Activated CD4-positive, alpha-beta memory T cell treated with anti-CD3 and anti-CD28 coated beads for 36 hours (primary cell): ENCODE measurements at regions not wholly inside any gene's neighbourhood (a gene's known extent, or its start where the extent isn't known, plus 50 kb on each side); places are given as distances from the start of the nearest gene placed in this dataset.

Source experiments
- CTCF ChIA-PET: fragments of 350-600 bp; sonication (Branson Sonifier 250); formaldehyde crosslinking; loops from one replicate; lab custom pipeline; 2021; ENCODE audit warnings: antibody characterized with exemption, inconsistent platforms; lab: Charles Lee
- POLR2A ChIA-PET: fragments of 350-600 bp; sonication (Branson Sonifier 250); formaldehyde crosslinking; loops from one replicate; lab custom pipeline; 2021; ENCODE audit warnings: antibody characterized with exemption; lab: Charles Lee
- DNase-seq: peaks from one replicate; pipeline ENCODE4 v3.0.0-alpha.2; 2020
- H3K27ac Mint-ChIP-seq: one replicate; pipeline ENCODE4 v1.8.0; 2021; ENCODE audit warnings: mixed read lengths
- H3K27me3 Mint-ChIP-seq: one replicate; pipeline ENCODE4 v1.8.0; 2021; ENCODE audit warnings: mixed read lengths
- H3K36me3 Mint-ChIP-seq: one replicate; pipeline ENCODE4 v1.8.0; 2021; ENCODE audit warnings: mixed read lengths
- H3K4me1 Mint-ChIP-seq: one replicate; pipeline ENCODE4 v1.8.0; 2021; ENCODE audit warnings: low read depth, mixed read lengths
- H3K4me3 Mint-ChIP-seq: one replicate; pipeline ENCODE4 v1.8.0; 2021; ENCODE audit warnings: mild to moderate bottlenecking, mixed read lengths
- H3K9me3 Mint-ChIP-seq: one replicate; pipeline ENCODE4 v1.8.0; 2021; ENCODE audit warnings: mixed read lengths
- intact Hi-C: fragments of 100-400 bp; cut with micrococcal nuclease; formaldehyde crosslinking; loops from one replicate; pipeline ENCODE4 v1.15.1; 2023

DNA sequence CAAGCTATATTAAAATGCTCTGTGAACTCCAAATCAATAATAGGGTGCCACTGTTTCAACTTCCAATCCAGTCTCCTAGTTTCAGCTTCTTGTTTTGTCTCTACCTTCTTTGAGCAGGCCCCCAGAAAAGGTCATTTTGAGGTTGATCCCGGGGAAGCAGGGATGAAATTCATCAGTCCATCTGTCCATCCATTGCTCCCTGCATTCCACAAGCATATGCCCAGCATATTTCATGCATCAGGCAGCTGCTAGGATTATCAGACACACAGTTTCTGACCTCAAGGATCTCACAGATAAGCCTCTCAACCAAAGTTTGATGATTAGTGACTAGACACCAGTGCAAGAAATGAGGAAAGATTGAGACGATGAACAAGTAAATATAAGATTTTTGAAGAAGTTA, 186.6 kb upstream of the PDE1C start:
- intact Hi-C loops = no loop called here
- no peak for DNase-seq
- no peaks in the 10 kb centered on the region for H3K4me1 Mint-ChIP-seq
- ChIA-PET POLR2A (no interaction called here), CTCF (interaction anchor here (0.9 kb wide), 1 partner anchor 46 kb away, joined by 3 read pairs; no protein-coding TSS in a partner anchor)
- H3K27me3 Mint-ChIP-seq = no peaks in the 10 kb centered on the region
- H3K4me3 Mint-ChIP-seq = no peak overlapping the region
- H3K9me3 Mint-ChIP-seq = no peaks in the 10 kb centered on the region
- no peaks in the 10 kb centered on the region for H3K36me3 Mint-ChIP-seq
- no peak overlapping the region for H3K27ac Mint-ChIP-seq

DNA sequence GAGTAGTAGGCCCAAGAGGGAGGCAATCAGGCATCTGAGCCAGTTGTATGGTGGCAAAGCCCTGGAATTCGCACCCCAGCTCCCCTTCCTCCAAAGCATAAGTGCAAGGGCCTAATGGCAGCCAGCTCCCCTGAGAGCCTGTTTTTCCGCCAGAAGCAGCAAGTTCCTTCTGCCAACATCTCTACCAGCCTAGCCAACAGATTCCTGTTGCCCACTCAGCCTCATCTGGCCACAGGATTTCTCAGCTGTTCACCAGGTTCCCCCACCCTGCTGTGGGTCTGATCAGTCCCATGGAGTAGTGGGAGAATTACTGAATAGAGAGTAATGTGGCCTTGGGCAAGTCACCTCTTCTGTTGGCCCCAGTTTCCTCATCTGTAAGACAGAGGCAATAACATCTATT, 186.2 kb upstream of the PDE1C start:
- H3K4me1 Mint-ChIP-seq = no peaks in the 10 kb centered on the region
- CTCF ChIA-PET = interaction anchor here (0.9 kb wide), 1 partner anchor 46 kb away, joined by 3 read pairs; no protein-coding TSS in a partner anchor
- no peaks in the 10 kb centered on the region for H3K36me3 Mint-ChIP-seq
- POLR2A ChIA-PET = no interaction called here
- H3K27me3 Mint-ChIP-seq = no peaks in the 10 kb centered on the region
- intact Hi-C loops = no loop called here
- H3K27ac Mint-ChIP-seq = no peak overlapping the region
- no peaks in the 10 kb centered on the region for H3K9me3 Mint-ChIP-seq
- no peak overlapping the region for H3K4me3 Mint-ChIP-seq
- DNase-seq = no peak

DNA sequence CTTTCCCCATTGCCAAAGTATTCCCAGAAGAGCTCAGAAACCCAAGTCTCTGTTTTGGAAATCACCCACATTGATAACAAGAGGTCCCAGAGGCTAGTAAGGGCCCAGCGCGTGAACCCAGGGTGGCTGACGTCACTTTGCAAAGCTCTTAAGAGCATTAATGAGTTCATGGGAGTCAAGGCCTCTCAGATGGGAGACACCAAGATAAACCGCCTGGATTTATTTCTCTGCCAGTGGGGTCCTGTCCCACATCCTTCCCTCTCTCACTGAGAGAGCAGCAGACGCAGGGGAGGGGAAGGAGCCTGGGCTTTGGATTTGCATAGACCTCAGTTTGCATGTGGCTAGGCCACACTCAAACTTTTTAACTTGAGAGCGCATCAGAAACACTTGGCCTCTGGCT, 184.8 kb upstream of the PDE1C start:
- Mint-ChIP-seq H3K4me1 (no peaks in the 10 kb centered on the region), H3K27ac (no peak overlapping the region), H3K9me3 (no peaks in the 10 kb centered on the region), H3K4me3 (no peak overlapping the region), H3K27me3 (no peaks in the 10 kb centered on the region), H3K36me3 (no peaks in the 10 kb centered on the region)
- DNase-seq = no peak
- ChIA-PET CTCF (interaction anchor here (0.5 kb wide), 1 partner anchor 16 kb away, joined by 3 read pairs; no protein-coding TSS in a partner anchor), POLR2A (no interaction called here)
- intact Hi-C loops = no loop called here

DNA sequence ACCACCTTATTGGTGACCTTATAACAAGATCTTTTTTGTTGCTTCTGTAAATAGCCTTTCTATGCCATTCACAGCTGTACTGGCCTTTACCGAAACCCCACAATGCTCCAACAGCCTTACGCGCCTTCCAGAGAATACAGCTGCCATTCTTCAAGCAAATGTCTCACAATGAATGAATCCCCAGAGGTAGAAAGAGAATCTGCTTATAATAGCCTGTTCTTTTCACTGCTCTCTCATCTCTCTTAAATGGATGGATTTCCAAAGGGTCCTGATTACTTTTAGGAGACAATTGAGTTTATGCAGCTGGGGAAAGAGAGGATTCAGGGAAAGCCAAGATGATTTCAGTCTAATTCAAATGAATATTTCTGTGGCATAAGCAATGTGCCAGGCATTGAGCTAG, 183.1 kb upstream of the PDE1C start:
- ChIA-PET CTCF (no interaction called here), POLR2A (no interaction called here)
- Mint-ChIP-seq H3K27ac (no peak overlapping the region), H3K27me3 (no peaks in the 10 kb centered on the region), H3K36me3 (no peaks in the 10 kb centered on the region), H3K4me1 (no peaks in the 10 kb centered on the region), H3K4me3 (no peak overlapping the region), H3K9me3 (no peaks in the 10 kb centered on the region)
- DNase-seq = no peak
- intact Hi-C loops = no loop called here

DNA sequence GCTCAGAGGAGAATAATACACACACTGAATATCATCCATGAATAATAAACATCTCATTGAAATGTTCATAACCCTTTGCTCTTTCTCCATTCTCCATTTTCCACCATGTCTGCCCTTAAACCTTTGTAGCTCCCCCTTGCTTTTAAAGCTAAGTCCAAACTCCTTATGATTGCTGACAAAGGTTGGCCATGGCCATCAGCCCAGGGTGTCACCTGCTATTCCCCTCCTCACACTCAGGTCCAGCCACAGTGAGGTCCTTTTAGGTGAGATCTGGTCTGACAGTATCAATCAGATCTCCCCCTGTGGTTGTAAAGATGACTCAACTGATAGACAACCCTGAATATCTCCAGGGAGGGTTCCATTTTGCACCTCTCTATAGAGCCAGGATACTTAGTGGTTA, 181.5 kb upstream of the PDE1C start:
- Mint-ChIP-seq H3K4me3 (no peak overlapping the region), H3K27me3 (no peaks in the 10 kb centered on the region), H3K36me3 (no peaks in the 10 kb centered on the region), H3K4me1 (no peaks in the 10 kb centered on the region), H3K9me3 (no peaks in the 10 kb centered on the region), H3K27ac (no peak overlapping the region)
- POLR2A ChIA-PET = no interaction called here
- intact Hi-C loops = no loop called here
- DNase-seq = no peak
- CTCF ChIA-PET = no interaction called here

DNA sequence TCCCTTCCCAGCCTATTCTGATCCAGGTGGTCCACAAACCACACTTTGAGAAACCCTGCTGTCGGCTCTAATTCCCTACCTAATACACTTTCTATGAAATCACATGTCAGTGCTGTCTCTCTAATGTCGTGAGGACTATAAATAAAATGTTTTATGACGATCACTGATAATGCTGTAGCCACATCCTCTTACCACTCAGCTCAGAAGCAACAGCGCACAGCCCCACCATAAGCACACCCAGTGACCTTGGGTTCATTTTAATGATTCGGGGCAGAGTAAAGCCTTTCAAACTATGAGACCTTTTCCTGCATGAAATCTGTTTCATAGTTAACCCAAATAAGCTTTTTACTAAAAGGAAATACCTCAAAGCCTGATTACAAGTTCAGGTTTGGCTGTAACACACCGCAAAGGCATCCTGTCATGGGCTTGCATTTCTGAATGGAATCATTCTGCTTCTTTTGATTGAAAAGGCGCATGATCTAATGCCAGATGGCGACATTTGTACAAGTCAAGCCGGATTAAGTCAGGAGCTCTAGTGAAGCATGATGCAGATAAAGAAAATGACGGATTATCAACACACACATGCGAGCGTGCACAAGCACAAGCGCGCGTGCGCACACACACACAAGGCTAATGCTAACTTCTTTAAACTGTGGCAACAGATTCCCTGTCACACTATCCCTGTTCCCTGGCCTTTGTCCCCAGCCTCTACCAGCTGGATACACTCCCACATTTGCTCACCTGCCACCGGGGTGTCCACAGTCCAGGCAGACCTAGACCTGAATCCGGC, 180.5 kb upstream of the PDE1C start:
- H3K4me1 Mint-ChIP-seq = no peaks in the 10 kb centered on the region
- CTCF ChIA-PET = no interaction called here
- H3K27ac Mint-ChIP-seq = no peak overlapping the region

DNA sequence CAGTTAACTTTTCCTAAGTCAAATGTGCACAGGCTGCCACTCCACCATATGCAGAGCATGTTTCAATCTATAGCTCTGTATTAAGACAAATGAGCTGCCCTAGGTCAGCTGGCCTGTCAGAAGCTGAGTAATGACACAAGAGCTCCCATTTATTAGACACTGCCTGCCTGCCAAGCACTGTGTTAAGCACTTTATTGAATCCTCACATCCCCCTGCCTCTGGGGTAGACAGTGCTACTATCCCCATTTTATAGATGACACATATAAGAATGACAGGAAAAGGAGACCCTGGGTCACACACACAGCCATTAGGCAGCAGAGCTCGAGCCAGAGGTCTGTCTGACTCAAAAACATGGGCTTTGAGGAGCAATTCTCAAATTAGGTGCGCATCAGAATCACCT, 179.8 kb upstream of the PDE1C start:
- Mint-ChIP-seq H3K27me3 (no peaks in the 10 kb centered on the region), H3K27ac (no peak overlapping the region)
- CTCF ChIA-PET = no interaction called here

More for the DNA sequence above, 180.5 kb upstream of the PDE1C start:
- H3K4me3 Mint-ChIP-seq = no peak overlapping the region
- H3K27me3 Mint-ChIP-seq = no peaks in the 10 kb centered on the region
- intact Hi-C loops = no loop called here
- POLR2A ChIA-PET = no interaction called here
- no peaks in the 10 kb centered on the region for H3K9me3 Mint-ChIP-seq
- no peaks in the 10 kb centered on the region for H3K36me3 Mint-ChIP-seq
- no peak for DNase-seq

DNA sequence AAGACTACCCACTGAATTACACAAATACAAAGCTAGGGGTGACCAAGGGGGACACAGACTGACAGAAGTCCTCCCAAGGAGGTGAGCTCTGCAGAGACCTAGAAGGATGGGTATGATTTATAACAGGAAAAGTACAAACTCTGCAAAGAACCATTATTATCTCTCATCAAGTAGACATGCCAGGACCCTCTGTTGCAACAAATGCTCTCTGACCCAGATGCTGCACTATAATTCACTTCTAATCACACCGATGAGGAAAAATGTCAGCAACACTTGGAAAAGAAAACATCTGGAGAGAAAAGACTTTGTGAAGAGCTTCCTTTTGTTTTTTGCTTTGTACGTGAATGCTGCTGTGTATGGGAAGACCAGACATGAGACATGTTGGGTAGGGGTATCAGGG, 178.3 kb upstream of the PDE1C start:
- Mint-ChIP-seq H3K36me3 (no peaks in the 10 kb centered on the region), H3K27me3 (no peaks in the 10 kb centered on the region), H3K9me3 (no peaks in the 10 kb centered on the region), H3K27ac (no peak overlapping the region), H3K4me1 (no peaks in the 10 kb centered on the region), H3K4me3 (no peak overlapping the region)
- intact Hi-C loops = no loop called here
- DNase-seq = no peak
- ChIA-PET POLR2A (no interaction called here), CTCF (no interaction called here)

More for the DNA sequence above, 179.8 kb upstream of the PDE1C start:
- Mint-ChIP-seq H3K9me3 (no peaks in the 10 kb centered on the region), H3K36me3 (no peaks in the 10 kb centered on the region), H3K4me1 (no peaks in the 10 kb centered on the region), H3K4me3 (no peak overlapping the region)
- POLR2A ChIA-PET = no interaction called here
- no peak for DNase-seq
- intact Hi-C loops = no loop called here

DNA sequence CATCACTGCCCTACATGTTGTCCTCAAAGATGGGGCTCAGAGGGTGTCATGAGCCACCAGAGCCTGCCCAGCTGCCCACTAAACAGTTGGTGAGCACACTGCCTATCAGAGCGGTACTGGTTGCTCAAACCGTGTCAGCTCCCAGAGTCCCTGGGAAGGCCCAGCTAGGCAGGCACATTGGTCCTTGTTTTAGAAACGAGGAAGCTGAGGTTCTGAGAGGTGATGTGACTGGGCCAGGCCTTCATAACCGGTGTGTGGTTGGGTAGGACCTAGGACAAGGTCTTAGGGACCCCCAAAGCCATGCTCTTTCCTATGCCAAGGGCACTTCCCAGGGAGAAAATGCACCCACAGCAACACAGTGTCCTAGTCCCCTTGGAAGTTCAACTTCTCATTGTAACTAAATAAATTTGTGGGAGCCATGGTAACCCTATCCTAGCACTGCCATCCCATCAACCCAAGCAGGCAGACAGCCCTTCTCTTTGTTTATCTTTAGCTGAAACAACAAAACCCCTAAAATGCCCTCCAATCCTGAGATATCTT, 174.7 kb upstream of the PDE1C start:
- ChIA-PET POLR2A (no interaction called here), CTCF (no interaction called here)
- H3K27ac Mint-ChIP-seq = no peak overlapping the region
- H3K9me3 Mint-ChIP-seq = no peaks in the 10 kb centered on the region
- no peak overlapping the region for H3K4me3 Mint-ChIP-seq
- no peaks in the 10 kb centered on the region for H3K36me3 Mint-ChIP-seq
- intact Hi-C loops = no loop called here
- no peak for DNase-seq
- no peaks in the 10 kb centered on the region for H3K4me1 Mint-ChIP-seq
- no peaks in the 10 kb centered on the region for H3K27me3 Mint-ChIP-seq

DNA sequence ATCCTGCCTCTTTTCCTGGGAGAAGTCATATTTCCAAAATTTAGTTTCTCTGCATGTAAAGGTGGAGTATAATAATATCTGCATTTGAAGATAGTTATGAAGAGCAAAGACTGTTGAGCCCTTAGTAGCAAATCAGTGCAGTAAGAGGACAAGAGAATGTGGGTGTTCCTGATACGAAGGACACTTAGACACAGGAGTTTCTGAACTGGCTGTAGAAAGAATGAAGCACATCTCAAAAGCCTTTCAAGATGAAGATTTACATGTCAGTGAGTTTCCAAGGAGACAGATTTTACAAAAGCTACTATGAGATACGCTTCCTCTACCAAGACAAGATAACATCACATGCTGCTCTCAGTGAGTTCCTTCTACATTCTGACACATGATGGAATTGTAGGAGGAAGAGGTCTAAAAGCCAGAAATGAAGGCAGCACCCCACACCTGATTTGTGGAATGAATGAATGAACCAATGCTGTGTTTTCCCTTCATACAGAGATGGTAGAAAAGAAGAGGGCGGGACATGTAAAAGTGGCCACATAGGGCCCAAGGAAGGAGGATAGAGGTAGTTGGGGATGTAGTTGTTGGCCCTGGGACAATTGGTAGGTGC, 173.6 kb upstream of the PDE1C start:
- H3K4me3 Mint-ChIP-seq = no peak overlapping the region
- H3K27me3 Mint-ChIP-seq = no peaks in the 10 kb centered on the region
- ChIA-PET POLR2A (no interaction called here), CTCF (no interaction called here)
- DNase-seq = no peak
- no peaks in the 10 kb centered on the region for H3K9me3 Mint-ChIP-seq
- no peaks in the 10 kb centered on the region for H3K36me3 Mint-ChIP-seq
- intact Hi-C loops = no loop called here
- H3K27ac Mint-ChIP-seq = no peak overlapping the region
- no peaks in the 10 kb centered on the region for H3K4me1 Mint-ChIP-seq

DNA sequence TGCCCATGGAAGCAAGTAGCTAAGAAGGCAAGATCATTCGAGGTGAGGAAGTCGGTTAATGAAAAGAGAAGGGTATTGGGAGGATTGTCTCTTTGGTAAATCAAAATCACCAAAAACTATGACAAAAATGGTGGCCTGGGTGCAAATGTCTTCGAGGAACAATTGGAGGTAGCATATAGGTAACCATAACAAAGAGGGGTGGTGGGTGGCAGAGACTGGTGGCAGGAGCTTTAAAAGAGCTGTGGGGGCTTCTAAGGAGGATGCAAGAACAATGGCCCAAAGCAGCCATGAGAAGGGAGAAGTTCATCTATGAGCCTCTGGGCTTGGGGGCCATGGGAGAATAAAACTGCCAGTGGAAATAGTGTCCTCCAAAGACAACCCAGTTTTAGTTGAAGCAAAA, 172.2 kb upstream of the PDE1C start:
- Mint-ChIP-seq H3K27ac (no peak overlapping the region), H3K36me3 (no peaks in the 10 kb centered on the region), H3K4me1 (no peaks in the 10 kb centered on the region), H3K27me3 (no peaks in the 10 kb centered on the region), H3K4me3 (no peak overlapping the region), H3K9me3 (no peaks in the 10 kb centered on the region)
- POLR2A ChIA-PET = no interaction called here
- no peak for DNase-seq
- intact Hi-C loops = no loop called here
- CTCF ChIA-PET = no interaction called here

DNA sequence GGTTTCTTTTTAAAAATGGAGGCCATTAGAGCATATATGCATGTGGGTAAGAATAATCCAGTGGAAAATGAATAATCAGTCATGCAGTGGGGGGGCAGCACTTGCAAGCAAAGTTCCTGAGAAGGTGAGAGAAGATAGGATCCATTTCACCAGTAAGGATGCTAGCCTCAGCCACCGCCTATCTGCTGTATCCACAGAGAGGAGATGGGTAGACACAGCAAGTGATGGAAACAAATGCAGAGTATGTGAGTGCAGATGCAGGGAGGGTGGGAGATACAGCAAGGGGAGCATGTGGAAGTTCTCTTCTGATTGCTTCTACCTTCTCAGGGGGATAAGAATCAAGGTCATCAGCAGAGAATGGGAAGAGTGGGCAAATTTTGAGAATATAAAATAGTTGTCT, 171.4 kb upstream of the PDE1C start:
- H3K27ac Mint-ChIP-seq = no peak overlapping the region
- DNase-seq = no peak
- POLR2A ChIA-PET = no interaction called here
- H3K9me3 Mint-ChIP-seq = no peaks in the 10 kb centered on the region
- H3K36me3 Mint-ChIP-seq = no peaks in the 10 kb centered on the region
- no peak overlapping the region for H3K4me3 Mint-ChIP-seq
- intact Hi-C loops = no loop called here
- no peaks in the 10 kb centered on the region for H3K27me3 Mint-ChIP-seq
- CTCF ChIA-PET = no interaction called here
- H3K4me1 Mint-ChIP-seq = no peaks in the 10 kb centered on the region

DNA sequence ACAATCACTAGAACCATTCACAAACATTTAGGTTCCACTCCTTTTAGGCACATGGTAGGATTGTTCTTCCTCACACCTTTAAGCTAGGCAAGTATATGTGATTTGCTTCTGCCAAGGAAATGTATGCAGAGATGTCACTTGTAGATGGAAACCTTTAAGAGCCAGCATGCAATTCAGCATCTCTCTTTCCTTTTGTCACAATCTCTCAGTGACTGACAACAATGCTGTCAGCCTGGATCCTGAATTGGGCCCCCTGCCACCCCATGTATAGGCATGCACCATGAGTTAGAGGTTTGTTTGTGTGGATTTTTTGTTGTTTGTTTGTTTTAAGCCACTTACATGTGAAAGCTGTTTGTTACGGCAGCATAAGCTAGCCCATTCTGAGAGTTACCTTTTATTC, 169.6 kb upstream of the PDE1C start:
- DNase-seq = no peak
- H3K27me3 Mint-ChIP-seq = no peaks in the 10 kb centered on the region
- ChIA-PET POLR2A (no interaction called here), CTCF (no interaction called here)
- no peak overlapping the region for H3K27ac Mint-ChIP-seq
- no peak overlapping the region for H3K4me3 Mint-ChIP-seq
- no peaks in the 10 kb centered on the region for H3K36me3 Mint-ChIP-seq
- intact Hi-C loops = no loop called here
- H3K9me3 Mint-ChIP-seq = peaks cover 5% of the 10 kb centered on the region
- no peaks in the 10 kb centered on the region for H3K4me1 Mint-ChIP-seq
